Kidney epithelial cell (primary cell): ENCODE measurements at regions not wholly inside any gene's neighbourhood (a gene's known extent, or its start where the extent isn't known, plus 50 kb on each side); places are given as distances from the start of the nearest gene placed in this dataset.
"Not testable (repeated sequence)": the region's sequence is repeated elsewhere in the genome, so short reads cannot be mapped to it uniquely, and the experiment has no call there.

Source experiments
- DNase-seq: peaks from one replicate; pipeline ENCODE4 v3.0.0-alpha.2; 2010; ENCODE audit warnings: low read depth
- H3K27me3 ChIP-seq: 2 replicates; pipeline ENCODE4 v1.6.0; 2011; ENCODE audit warnings: low read length; ENCODE audit not compliant: control insufficient read depth, insufficient read depth
- H3K36me3 ChIP-seq: 2 replicates; pipeline ENCODE4 v1.5.1; 2011; ENCODE audit warnings: low read length; ENCODE audit not compliant: control insufficient read depth, insufficient read depth
- H3K4me3 ChIP-seq: 2 replicates; pipeline ENCODE4 v1.5.1; 2011; ENCODE audit warnings: low read depth, mild to moderate bottlenecking, control low read depth, low read length
- CTCF ChIP-seq: IDR thresholded peaks from 2 replicates; pipeline ENCODE4 v1.5.1; 2011; ENCODE audit warnings: mild to moderate bottlenecking, moderate library complexity, low read length, control low read depth, inconsistent platforms; ENCODE audit not compliant: insufficient read depth, poor library complexity, severe bottlenecking

DNA sequence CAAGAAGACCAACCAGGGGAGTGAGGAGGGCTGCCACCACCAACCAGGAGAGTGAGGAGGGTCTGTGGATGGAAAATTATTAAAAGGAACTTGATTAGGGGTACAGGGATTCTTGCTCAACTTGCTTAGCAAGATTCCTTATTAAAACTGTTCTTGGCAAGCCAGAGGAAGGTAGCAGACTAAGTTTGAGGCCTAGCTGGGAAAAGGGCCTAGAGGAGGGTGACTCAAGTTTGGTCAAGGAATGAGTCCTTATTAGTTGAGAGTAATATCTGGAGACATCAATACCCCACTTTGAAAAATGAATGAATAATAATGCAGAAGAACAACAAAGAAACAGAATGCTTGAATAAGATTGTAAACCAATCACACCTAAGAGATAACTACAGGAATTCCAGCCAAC, 612.4 kb upstream of the ZFP42 start:
- TF ChIP-seq CTCF = no peak
- no peak for DNase-seq
- no peak overlapping the region for H3K4me3 ChIP-seq
- H3K27me3 ChIP-seq = no peaks in the 10 kb centered on the region
- no peaks in the 10 kb centered on the region for H3K36me3 ChIP-seq

DNA sequence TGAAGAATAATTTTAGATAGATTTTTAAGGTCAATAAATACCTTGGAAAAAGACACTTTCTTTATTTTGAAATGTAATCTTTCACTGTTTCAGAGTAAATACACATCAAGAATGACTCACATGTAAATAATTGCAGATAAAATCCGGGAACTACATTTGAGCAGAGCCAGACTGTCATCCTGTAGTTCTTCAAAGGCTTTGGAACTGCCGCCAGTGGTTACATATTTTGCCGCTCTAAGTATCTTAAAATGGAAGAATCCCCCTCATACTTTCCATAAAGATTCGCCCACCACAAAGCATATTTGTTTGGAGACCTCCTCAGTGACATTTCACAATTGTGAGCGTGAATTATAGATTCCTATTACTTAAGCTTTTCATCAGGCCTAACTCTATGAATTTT, 607.8 kb upstream of the ZFP42 start:
- no peak for TF ChIP-seq CTCF
- DNase-seq = no peak
- H3K27me3 ChIP-seq = no peaks in the 10 kb centered on the region
- no peak overlapping the region for H3K4me3 ChIP-seq
- no peaks in the 10 kb centered on the region for H3K36me3 ChIP-seq

DNA sequence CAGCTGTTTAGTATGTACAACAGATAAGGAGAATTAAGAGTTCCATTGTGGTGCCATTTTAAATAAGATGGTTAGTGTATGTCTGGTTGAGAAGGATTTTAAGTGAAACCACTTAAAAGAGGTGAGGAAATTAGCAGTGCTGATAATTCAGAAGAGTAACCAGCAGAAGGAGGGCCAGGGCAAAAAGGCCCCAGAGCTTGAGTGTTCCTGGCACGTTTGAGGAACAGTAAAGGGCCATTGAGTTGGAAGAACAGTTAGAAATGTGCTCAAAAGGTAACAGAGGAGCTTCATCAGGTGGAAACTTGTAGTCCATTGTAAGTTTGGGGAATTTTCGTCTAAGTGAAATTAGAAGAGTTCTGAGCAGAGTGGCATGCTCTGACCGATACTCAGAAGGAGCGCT, 606.2 kb upstream of the ZFP42 start:
- no peak overlapping the region for H3K4me3 ChIP-seq
- DNase-seq = no peak
- H3K27me3 ChIP-seq = no peaks in the 10 kb centered on the region
- TF ChIP-seq CTCF = no peak
- no peaks in the 10 kb centered on the region for H3K36me3 ChIP-seq

DNA sequence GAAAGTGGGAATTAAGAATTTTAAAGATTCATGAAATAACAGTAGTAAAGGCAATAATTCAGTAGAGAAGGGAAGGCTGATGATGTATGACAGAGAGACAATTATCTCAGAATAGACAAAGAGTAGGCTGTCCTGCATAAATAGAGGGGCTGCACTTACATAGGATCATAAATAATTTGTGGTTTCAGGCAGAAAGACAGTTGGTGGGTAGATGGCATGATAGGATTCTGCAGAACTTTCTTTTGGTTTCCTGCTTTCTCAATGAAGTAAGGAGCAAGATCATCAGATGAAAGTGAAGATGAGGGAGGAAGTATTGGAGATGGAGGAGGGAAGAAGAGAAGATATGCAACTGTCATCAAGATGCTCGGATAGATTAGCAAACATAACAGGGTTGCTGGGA, 604.9 kb upstream of the ZFP42 start:
- Histone ChIP-seq H3K27me3 (no peaks in the 10 kb centered on the region), H3K36me3 (no peaks in the 10 kb centered on the region), H3K4me3 (no peak overlapping the region)
- DNase-seq = no peak
- no peak for TF ChIP-seq CTCF

- Histone ChIP-seq H3K27me3 (no peaks in the 10 kb centered on the region), H3K36me3 (no peaks in the 10 kb centered on the region), H3K4me3 (no peak overlapping the region)
- DNase-seq = no peak
- no peak for TF ChIP-seq CTCF
These were observed 601.8 kb upstream of the ZFP42 start for GRCh38 chr4:187393531-187394344.

- TF ChIP-seq CTCF = no peak
- no peaks in the 10 kb centered on the region for H3K27me3 ChIP-seq
- H3K4me3 ChIP-seq = no peak overlapping the region
- no peaks in the 10 kb centered on the region for H3K36me3 ChIP-seq
- DNase-seq = no peak
These were observed 599.5 kb upstream of the ZFP42 start for GRCh38 chr4:187396106-187396505.

DNA sequence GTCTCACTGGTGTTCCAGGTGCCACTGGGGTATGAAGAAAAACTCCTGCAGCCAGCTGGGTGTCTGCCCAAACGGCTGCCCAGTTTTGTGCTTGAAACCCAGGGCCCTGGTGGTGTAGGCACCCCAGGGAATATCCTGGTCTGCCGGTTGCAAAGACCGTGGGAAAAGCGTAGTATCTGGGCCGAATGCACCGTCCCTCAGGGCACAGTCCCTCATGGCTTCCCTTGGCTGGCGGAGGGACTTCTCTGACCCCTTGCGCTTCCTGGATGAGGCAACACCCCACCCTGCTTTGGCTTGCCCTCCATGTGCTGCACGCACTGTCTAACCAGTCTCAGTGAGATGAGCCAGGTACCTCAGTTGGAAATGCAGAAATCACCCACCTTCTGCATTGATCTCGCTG, 587.1 kb upstream of the ZFP42 start:
- DNase-seq, H3K36me3 ChIP-seq, H3K4me3 ChIP-seq, H3K27me3 ChIP-seq: not testable (repeated sequence)
